Thymus (tissue), 11 donors: ENCODE measurements at regions not wholly inside any gene's neighbourhood (a gene's known extent, or its start where the extent isn't known, plus 50 kb on each side); places are given as distances from the start of the nearest gene placed in this dataset.

Experiments used
- DNase-seq, 9 donors: peaks; one replicate each; pipeline ENCODE4 v3.0.0-alpha.2; 2013; ENCODE audit warnings: low spot score in 9 of 9, low read depth in 6 of 9, missing footprints in 1 of 9
- H3K27ac ChIP-seq, 2 donors: one replicate each; pipeline ENCODE4 v1.5.1; 2013; ENCODE audit warnings: control low read depth in 1 of 2, low read depth in 1 of 2, low read length in 1 of 2, mild to moderate bottlenecking in 1 of 2, moderate library complexity in 1 of 2
- H3K27me3 ChIP-seq, 2 donors: one replicate each; pipeline ENCODE4 v1.5.1; 2013; ENCODE audit warnings: low read length in 1 of 2; ENCODE audit not compliant: control insufficient read depth in 2 of 2, insufficient read depth in 1 of 2
- H3K36me3 ChIP-seq, 2 donors: one replicate each; pipeline ENCODE4 v1.5.1; 2013; ENCODE audit warnings: low read length in 1 of 2, mild to moderate bottlenecking in 1 of 2, moderate library complexity in 1 of 2; ENCODE audit not compliant: control insufficient read depth in 2 of 2, insufficient read depth in 2 of 2
- H3K4me1 ChIP-seq, 2 donors: one replicate each; pipeline ENCODE4 v1.5.1; 2013; ENCODE audit warnings: low read length in 2 of 2; ENCODE audit not compliant: control insufficient read depth in 2 of 2, insufficient read depth in 2 of 2
- H3K4me3 ChIP-seq, 2 donors: one replicate each; pipeline ENCODE4 v1.5.1; 2013; ENCODE audit warnings: low read length in 2 of 2, control low read depth in 1 of 2, mild to moderate bottlenecking in 1 of 2
- H3K9me3 ChIP-seq, 2 donors: one replicate each; pipeline ENCODE4 v1.5.1; 2013; ENCODE audit warnings: low read length in 1 of 2, mild to moderate bottlenecking in 1 of 2; ENCODE audit not compliant: control insufficient read depth in 2 of 2, insufficient read depth in 1 of 2
- WGBS: extraction: QIAGEN DNeasy Blood & Tissue Kit; methylation state at CpG from one replicate; pipeline ENCODE4 v1.1.7; 2013; 5-methylcytosine and 5-hydroxymethylcytosine counted together
- donor health status: healthy.

- WGBS = 100% methylated on average over 2 of the region's 2 CpGs
- no peak overlapping the region for H3K27ac ChIP-seq
- no peaks in the 10 kb centered on the region for H3K4me1 ChIP-seq
- no peaks in the 10 kb centered on the region for H3K9me3 ChIP-seq
- H3K36me3 ChIP-seq = no peaks in the 10 kb centered on the region
- H3K4me3 ChIP-seq = no peak overlapping the region
- no peaks in the 10 kb centered on the region for H3K27me3 ChIP-seq
- no peak for DNase-seq
Observed at GRCh38 chr6:121499666-121500065, 64.2 kb downstream of the GJA1 start.

- no peaks in the 10 kb centered on the region for H3K9me3 ChIP-seq
- H3K27ac ChIP-seq = no peak overlapping the region
- H3K4me1 ChIP-seq = no peaks in the 10 kb centered on the region
- H3K36me3 ChIP-seq = no peaks in the 10 kb centered on the region
- no peak overlapping the region for H3K4me3 ChIP-seq
- DNase-seq = no peak
- H3K27me3 ChIP-seq = no peaks in the 10 kb centered on the region
- 79% methylated on average over 2 of the region's 2 CpGs for WGBS
Observed at GRCh38 chr6:121503589-121503991, 68.1 kb downstream of the GJA1 start.

DNA sequence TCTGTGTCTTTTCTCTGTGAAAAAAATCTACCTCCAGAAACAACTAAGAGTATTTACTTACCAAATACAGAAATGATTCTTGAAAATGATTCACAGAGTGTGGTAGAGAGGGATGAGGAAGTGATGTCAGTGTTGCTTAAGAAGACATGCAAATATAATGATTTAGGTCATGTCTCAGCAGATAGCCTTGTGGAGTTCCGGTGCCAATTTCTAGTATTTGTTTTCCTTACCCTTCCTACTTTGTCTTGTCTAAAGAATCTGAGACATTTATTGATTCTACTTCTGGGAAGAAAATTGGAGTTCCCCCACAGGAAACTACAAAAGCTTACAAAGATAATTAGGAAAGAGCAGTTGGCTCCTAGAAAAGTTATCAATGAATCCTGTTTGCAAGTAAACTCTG, 68.8 kb downstream of the GJA1 start:
- no peaks in the 10 kb centered on the region for H3K9me3 ChIP-seq
- DNase-seq = no peak
- no peak overlapping the region for H3K27ac ChIP-seq
- no peaks in the 10 kb centered on the region for H3K36me3 ChIP-seq
- WGBS = 48% methylated on average over 1 of the region's 1 CpG
- H3K4me1 ChIP-seq = no peaks in the 10 kb centered on the region
- no peak overlapping the region for H3K4me3 ChIP-seq
- H3K27me3 ChIP-seq = no peaks in the 10 kb centered on the region

GRCh38 chr6:121505284-121505683, 69.8 kb downstream of the GJA1 start:
- 95% methylated on average over 2 of the region's 2 CpGs for WGBS
- Histone ChIP-seq H3K9me3 (no peaks in the 10 kb centered on the region), H3K4me3 (no peak overlapping the region), H3K27me3 (no peaks in the 10 kb centered on the region), H3K4me1 (no peaks in the 10 kb centered on the region), H3K36me3 (no peaks in the 10 kb centered on the region), H3K27ac (no peak overlapping the region)
- DNase-seq = no peak

GRCh38 chr6:121506761-121507754, 71.6 kb downstream of the GJA1 start:
- Histone ChIP-seq H3K27ac (no peak overlapping the region), H3K36me3 (no peaks in the 10 kb centered on the region), H3K4me3 (no peak overlapping the region), H3K27me3 (no peaks in the 10 kb centered on the region), H3K4me1 (no peaks in the 10 kb centered on the region), H3K9me3 (no peaks in the 10 kb centered on the region)
- 73% methylated on average over 7 of the region's 7 CpGs for WGBS
- no peak for DNase-seq

DNA sequence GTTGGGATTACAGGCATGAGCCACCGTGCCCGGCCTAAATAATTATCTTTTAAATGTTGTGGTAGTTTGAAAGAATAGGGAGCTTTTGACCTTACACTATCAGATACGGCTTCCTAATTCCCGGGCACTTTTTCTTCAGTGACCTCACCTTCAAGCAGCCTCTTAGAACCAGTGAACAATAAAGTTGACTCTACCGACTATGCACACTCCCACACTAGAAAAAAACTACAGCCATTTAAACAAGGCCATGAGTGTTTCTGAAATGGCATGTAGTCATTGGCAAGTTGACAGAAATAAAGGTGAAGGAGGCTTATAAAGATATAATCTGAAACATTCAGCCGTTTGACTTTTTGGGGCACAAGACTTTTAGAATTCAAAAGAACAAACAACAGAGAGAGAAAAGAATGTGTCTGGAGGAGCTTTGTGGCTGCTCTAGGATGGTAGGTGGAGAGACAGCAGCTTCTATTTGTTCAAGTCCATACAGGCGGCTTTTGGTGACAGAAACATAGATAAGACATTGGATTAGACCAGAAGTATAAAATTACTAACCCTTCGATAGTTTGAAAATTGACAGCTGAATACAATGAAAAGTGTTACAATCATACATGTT, 75.2 kb downstream of the GJA1 start:
- no peak for DNase-seq
- no peak overlapping the region for H3K4me3 ChIP-seq
- no peaks in the 10 kb centered on the region for H3K4me1 ChIP-seq
- no peak overlapping the region for H3K27ac ChIP-seq
- H3K27me3 ChIP-seq = no peaks in the 10 kb centered on the region
- H3K36me3 ChIP-seq = no peaks in the 10 kb centered on the region
- no peaks in the 10 kb centered on the region for H3K9me3 ChIP-seq
- WGBS = 87% methylated on average over 8 of the region's 8 CpGs

DNA sequence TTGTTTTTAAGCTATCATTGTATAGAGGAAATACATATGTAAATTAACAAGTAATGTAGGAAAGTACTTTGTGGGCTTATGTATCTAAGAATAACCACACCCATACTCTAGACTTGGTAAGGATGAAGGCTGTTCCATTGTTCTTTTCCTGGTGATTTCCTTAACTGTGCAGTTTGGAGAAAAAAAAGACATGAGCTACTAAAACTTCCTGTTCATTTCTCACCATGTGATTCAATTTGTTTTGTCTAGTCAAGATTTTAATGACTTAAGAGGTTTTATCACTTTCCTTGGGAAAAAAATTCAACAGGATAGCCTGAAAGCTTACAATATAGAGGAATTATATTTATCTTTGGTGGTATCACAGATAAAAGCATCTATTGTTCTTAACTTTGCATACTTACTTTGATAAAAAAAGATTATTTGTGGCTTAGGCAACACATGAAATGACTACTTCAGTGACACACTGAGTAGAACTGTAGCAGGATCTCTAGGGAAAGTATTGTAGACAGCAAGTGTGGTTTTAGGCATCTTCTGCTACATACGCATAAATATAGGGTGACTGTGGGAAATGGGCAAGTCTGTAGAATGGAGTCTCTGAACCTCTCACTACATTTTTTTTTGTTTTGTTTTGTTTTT, 80.3 kb downstream of the GJA1 start:
- no peak overlapping the region for H3K27ac ChIP-seq
- no peaks in the 10 kb centered on the region for H3K36me3 ChIP-seq
- no peak for DNase-seq
- no peaks in the 10 kb centered on the region for H3K27me3 ChIP-seq
- H3K4me1 ChIP-seq = no peaks in the 10 kb centered on the region
- no peaks in the 10 kb centered on the region for H3K9me3 ChIP-seq
- WGBS = 96% methylated on average over 1 of the region's 1 CpG
- H3K4me3 ChIP-seq = no peak overlapping the region

DNA sequence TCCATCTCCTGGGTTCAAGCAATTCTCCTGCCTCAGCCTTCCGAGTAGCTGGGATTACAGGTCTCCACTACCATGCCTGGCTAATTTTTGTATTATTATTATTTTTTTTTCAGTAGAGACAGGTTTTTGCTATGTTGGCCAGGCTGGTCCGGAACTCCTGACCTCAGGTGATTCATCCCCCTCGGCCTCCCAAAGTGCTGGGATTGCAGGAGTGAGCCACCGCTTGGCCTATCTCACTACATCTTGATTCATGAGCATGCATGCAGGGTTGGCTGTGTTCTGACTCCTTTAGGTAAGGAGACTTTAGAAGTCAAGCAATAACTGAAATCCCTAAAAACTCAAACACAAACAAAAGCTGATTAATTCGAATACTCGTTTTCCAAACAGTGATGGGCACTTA, 80.9 kb downstream of the GJA1 start:
- H3K9me3 ChIP-seq = no peaks in the 10 kb centered on the region
- H3K4me1 ChIP-seq = no peaks in the 10 kb centered on the region
- H3K27ac ChIP-seq = no peak overlapping the region
- WGBS = 93% methylated on average over 6 of the region's 6 CpGs
- DNase-seq = no peak
- H3K27me3 ChIP-seq = no peaks in the 10 kb centered on the region
- no peak overlapping the region for H3K4me3 ChIP-seq
- H3K36me3 ChIP-seq = no peaks in the 10 kb centered on the region
